CD4-positive, alpha-beta T cell (primary cell): ENCODE measurements at regions not wholly inside any gene's neighbourhood (a gene's known extent, or its start where the extent isn't known, plus 50 kb on each side); places are given as distances from the start of the nearest gene placed in this dataset.
A peak's percentile ranks its signal among the peaks of the same experiment; 100 is the strongest.

ENCODE experiments used
- ATAC-seq: fragments of 200-7000 bp; cut with Tn5 transposase; one replicate; pipeline ENCODE4 v1.10.0; 2022; ENCODE audit warnings: mild to moderate bottlenecking; ENCODE audit not compliant: poor library complexity
- CTCF ChIA-PET: fragments of 350-600 bp; sonication (Branson Sonifier 250); formaldehyde crosslinking; loops from one replicate; lab custom pipeline; 2021; ENCODE audit warnings: antibody characterized with exemption, inconsistent platforms; lab: Charles Lee
- POLR2A ChIA-PET: fragments of 350-600 bp; sonication (Branson Sonifier 250); formaldehyde crosslinking; loops from one replicate; lab custom pipeline; 2021; ENCODE audit warnings: antibody characterized with exemption, inconsistent platforms; lab: Charles Lee
- DNase-seq, 14 experiments: peaks; one replicate each; pipeline ENCODE4 v3.0.0-alpha.2; 2013 to 2020; ENCODE audit warnings: mixed read lengths in 2 of 14
- H3K27ac ChIP-seq, 2 donors: one replicate each; pipeline versions ENCODE4 v1.5.1 to v1.7.0; 2013; ENCODE audit warnings: low read length in 2 of 2, low read depth in 1 of 2, mild to moderate bottlenecking in 1 of 2
- H3K27me3 ChIP-seq, 2 experiments: 1 replicate in 1 of 2; 2 replicates in 1 of 2; pipeline versions ENCODE4 v1.6.1 to v1.7.0; 2013; ENCODE audit warnings: low read length in 2 of 2, control low read depth in 1 of 2, mild to moderate bottlenecking in 1 of 2, moderate library complexity in 1 of 2; ENCODE audit not compliant: insufficient read depth in 2 of 2, control insufficient read depth in 1 of 2
- H3K36me3 ChIP-seq: one replicate; pipeline ENCODE4 v1.6.1; 2013; ENCODE audit warnings: low read length, control low read depth; ENCODE audit not compliant: insufficient read depth
- H3K4me1 ChIP-seq: one replicate; pipeline ENCODE4 v1.6.1; 2013; ENCODE audit warnings: low read length, control low read depth; ENCODE audit not compliant: insufficient read depth
- H3K4me3 ChIP-seq: one replicate; pipeline ENCODE4 v1.5.1; 2013; ENCODE audit warnings: mild to moderate bottlenecking, low read length, moderate library complexity
- H3K9me3 ChIP-seq, 2 experiments: 1 replicate in 1 of 2; 2 replicates in 1 of 2; pipeline versions ENCODE4 v1.6.1 to v1.7.0; 2013; ENCODE audit warnings: low read length in 2 of 2, mild to moderate bottlenecking in 2 of 2, control low read depth in 1 of 2, moderate library complexity in 1 of 2; ENCODE audit not compliant: control insufficient read depth in 1 of 2, insufficient read depth in 1 of 2
- H3K27ac Mint-ChIP-seq: one replicate; pipeline ENCODE4 v1.8.0; 2020; ENCODE audit warnings: mixed read lengths
- H3K27me3 Mint-ChIP-seq: one replicate; pipeline ENCODE4 v1.8.0; 2021; ENCODE audit warnings: mixed read lengths
- H3K36me3 Mint-ChIP-seq: one replicate; pipeline ENCODE4 v1.8.0; 2021; ENCODE audit warnings: low read depth, mixed read lengths
- H3K4me1 Mint-ChIP-seq: one replicate; pipeline ENCODE4 v1.8.0; 2021; ENCODE audit warnings: low read depth, mixed read lengths
- H3K4me3 Mint-ChIP-seq: one replicate; pipeline ENCODE4 v1.8.0; 2020; ENCODE audit warnings: mild to moderate bottlenecking, mixed read lengths
- H3K9me3 Mint-ChIP-seq: one replicate; pipeline ENCODE4 v1.8.0; 2020; ENCODE audit warnings: mixed read lengths
- CTCF ChIP-seq: fragments of 200-600 bp; IDR thresholded peaks from one replicate; pipeline ENCODE4 v1.8.0; 2022; ENCODE audit warnings: antibody characterized with exemption, mild to moderate bottlenecking
- intact Hi-C, 2 experiments: fragments of 100-400 bp; cut with DNase I in 1 of 2; cut with micrococcal nuclease in 1 of 2; formaldehyde crosslinking; loops; one replicate each; pipeline versions ENCODE4 v1.15.1 to v1.9.0; 2023 to 2025; cut with DNase I, micrococcal nuclease

- H3K9me3 ChIP-seq: peaks cover 5% of the 10 kb centered on the region in 2 experiments
- Mint-ChIP-seq H3K27ac (peak overlapping the region; percentile 33), H3K4me1 (peaks cover 34% of the 10 kb centered on the region), H3K4me3 (no peak overlapping the region), H3K9me3 (peaks cover 16% of the 10 kb centered on the region), H3K27me3 (no peaks in the 10 kb centered on the region), H3K36me3 (peaks cover 13% of the 10 kb centered on the region)
- no peaks in the 10 kb centered on the region for H3K27me3 ChIP-seq
- ChIA-PET POLR2A (no interaction called here), CTCF (no interaction called here)
- TF ChIP-seq CTCF: no peak
- ATAC-seq (no peak), DNase-seq (no peak)
- no peak overlapping the region for H3K4me3 ChIP-seq
- intact Hi-C loops: loop anchor here in 1 of 2 experiments (5.0 kb wide), 1 partner anchor 35 kb away; no protein-coding TSS in a partner anchor
- no peak overlapping the region for H3K27ac ChIP-seq
- peaks cover 17% of the 10 kb centered on the region for H3K4me1 ChIP-seq
- H3K36me3 ChIP-seq: no peaks in the 10 kb centered on the region
Observed at GRCh38 chr18:70617020-70617763, 328.3 kb downstream of the SOCS6 start.

GRCh38 chr18:70600225-70600925, 311.5 kb downstream of the SOCS6 start:
- DNase-seq (no peak), ATAC-seq (no peak)
- no peaks in the 10 kb centered on the region for H3K27me3 ChIP-seq
- CTCF ChIA-PET: no interaction called here
- intact Hi-C loops: loop anchor here in 1 of 2 experiments (5.0 kb wide), 1 partner anchor 77 kb away; no protein-coding TSS in a partner anchor
- H3K9me3 Mint-ChIP-seq: peaks cover 5% of the 10 kb centered on the region
- H3K4me3 Mint-ChIP-seq: peak overlapping the region; percentile 64
- TF ChIP-seq CTCF: no peak
- peaks cover 16% of the 10 kb centered on the region for H3K4me1 Mint-ChIP-seq
- peaks cover 8% of the 10 kb centered on the region for H3K4me1 ChIP-seq
- peaks cover 10% of the 10 kb centered on the region for H3K36me3 Mint-ChIP-seq
- peak overlapping the region; percentile 85 for H3K27ac Mint-ChIP-seq
- H3K36me3 ChIP-seq: no peaks in the 10 kb centered on the region
- H3K4me3 ChIP-seq: no peak overlapping the region
- H3K9me3 ChIP-seq: no peaks in the 10 kb centered on the region
- no peaks in the 10 kb centered on the region for H3K27me3 Mint-ChIP-seq
- POLR2A ChIA-PET: interaction anchor here (2.1 kb wide), 1 partner anchor 21 kb away, joined by 7 read pairs; no protein-coding TSS in a partner anchor
- no peak overlapping the region for H3K27ac ChIP-seq

- Histone ChIP-seq H3K27ac (no peak overlapping the region), H3K9me3 (no peaks in the 10 kb centered on the region), H3K36me3 (no peaks in the 10 kb centered on the region), H3K4me1 (peaks cover 8% of the 10 kb centered on the region), H3K27me3 (no peaks in the 10 kb centered on the region), H3K4me3 (no peak overlapping the region)
- POLR2A ChIA-PET: interaction anchor here (0.9 to 2.1 kb wide), 2 partner anchors 23 to 75 kb away, joined by 5 to 7 read pairs; no protein-coding TSS in a partner anchor
- no peaks in the 10 kb centered on the region for H3K27me3 Mint-ChIP-seq
- peaks cover 16% of the 10 kb centered on the region for H3K4me1 Mint-ChIP-seq
- no peak overlapping the region for H3K4me3 Mint-ChIP-seq
- DNase-seq (no peak), ATAC-seq (no peak)
- TF ChIP-seq CTCF: no peak
- peak overlapping the region; percentile 85 for H3K27ac Mint-ChIP-seq
- intact Hi-C loops: loop anchor here (2.0 to 5.0 kb wide), 4 partner anchors 60 to 184 kb away; no protein-coding TSS in a partner anchor
- peaks cover 2% of the 10 kb centered on the region for H3K9me3 Mint-ChIP-seq
- CTCF ChIA-PET: interaction anchor here (1.1 to 1.2 kb wide), 3 partner anchors 22 to 184 kb away, joined by 3 to 5 read pairs (median 4); no protein-coding TSS in a partner anchor
- peaks cover 4% of the 10 kb centered on the region for H3K36me3 Mint-ChIP-seq
Observed at GRCh38 chr18:70598406-70598805, 309.6 kb downstream of the SOCS6 start.
